Stomach (tissue), 4 donors: ENCODE measurements at regions not wholly inside any gene's neighbourhood (a gene's known extent, or its start where the extent isn't known, plus 50 kb on each side); places are given as distances from the start of the nearest gene placed in this dataset.

ENCODE experiments used
- EP300 ChIP-seq: sonication (generic); formaldehyde crosslinking; IDR thresholded peaks from one replicate; pipeline ENCODE4 v1.6.1; 2017; ENCODE audit warnings: antibody characterized with exemption
- POLR2A ChIP-seq, 4 donors: fragments of 450-650 bp; IDR thresholded peaks; one replicate each; pipeline ENCODE4 v1.6.1; 2016; ENCODE audit warnings: antibody characterized with exemption in 4 of 4, control low read depth in 2 of 4, mild to moderate bottlenecking in 1 of 4, moderate library complexity in 1 of 4
- POLR2AphosphoS5 ChIP-seq, 3 donors: sonication (generic); formaldehyde crosslinking; IDR thresholded peaks; one replicate each; pipeline ENCODE4 v1.6.1; 2016; ENCODE audit warnings: antibody characterized with exemption in 3 of 3
- TF ChIP-seq, protein P1 (sequence below), 7 experiments: fragments of 450-650 bp in 4 of 7; fragments of 200-600 bp in 3 of 7; sonication (generic) in 3 of 7; IDR thresholded peaks; one replicate each; pipeline ENCODE4 v1.5.1; 2016 to 2019; ENCODE audit warnings: antibody characterized with exemption in 7 of 7, control low read depth in 2 of 7, mild to moderate bottlenecking in 1 of 7

DNA sequence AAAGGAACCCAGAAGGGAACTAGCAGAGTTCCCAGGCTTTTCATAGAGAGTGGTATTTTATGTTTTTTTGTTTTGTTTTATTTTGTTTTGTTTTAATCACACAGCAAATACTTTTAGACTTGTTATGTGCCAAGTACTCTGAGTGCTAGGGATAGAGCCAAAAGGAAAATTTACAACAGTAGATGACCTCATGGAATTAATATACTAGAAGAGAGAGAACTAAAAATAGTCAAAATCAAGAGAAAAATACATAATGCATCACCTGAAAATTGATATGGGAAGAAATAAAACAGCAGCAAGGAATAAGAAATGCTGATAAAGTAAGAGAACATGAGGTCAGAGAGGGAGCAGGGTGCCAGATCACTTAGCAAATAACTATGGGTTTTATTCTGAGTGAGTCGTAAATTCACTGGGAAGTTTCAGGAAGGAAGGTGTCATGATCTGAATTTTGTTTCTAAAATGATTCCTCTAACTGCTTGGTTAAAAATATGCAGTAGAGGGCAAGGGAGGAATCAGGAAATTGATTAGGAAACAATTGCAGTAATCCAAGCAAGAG lies 351.0 kb downstream of the ANKRD7 start:
- TF ChIP-seq, protein P1, sequence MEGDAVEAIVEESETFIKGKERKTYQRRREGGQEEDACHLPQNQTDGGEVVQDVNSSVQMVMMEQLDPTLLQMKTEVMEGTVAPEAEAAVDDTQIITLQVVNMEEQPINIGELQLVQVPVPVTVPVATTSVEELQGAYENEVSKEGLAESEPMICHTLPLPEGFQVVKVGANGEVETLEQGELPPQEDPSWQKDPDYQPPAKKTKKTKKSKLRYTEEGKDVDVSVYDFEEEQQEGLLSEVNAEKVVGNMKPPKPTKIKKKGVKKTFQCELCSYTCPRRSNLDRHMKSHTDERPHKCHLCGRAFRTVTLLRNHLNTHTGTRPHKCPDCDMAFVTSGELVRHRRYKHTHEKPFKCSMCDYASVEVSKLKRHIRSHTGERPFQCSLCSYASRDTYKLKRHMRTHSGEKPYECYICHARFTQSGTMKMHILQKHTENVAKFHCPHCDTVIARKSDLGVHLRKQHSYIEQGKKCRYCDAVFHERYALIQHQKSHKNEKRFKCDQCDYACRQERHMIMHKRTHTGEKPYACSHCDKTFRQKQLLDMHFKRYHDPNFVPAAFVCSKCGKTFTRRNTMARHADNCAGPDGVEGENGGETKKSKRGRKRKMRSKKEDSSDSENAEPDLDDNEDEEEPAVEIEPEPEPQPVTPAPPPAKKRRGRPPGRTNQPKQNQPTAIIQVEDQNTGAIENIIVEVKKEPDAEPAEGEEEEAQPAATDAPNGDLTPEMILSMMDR (IDR thresholded peaks at IDR 0.05), result no peak
- TF ChIP-seq POLR2AphosphoS5 (IDR thresholded peaks at IDR 0.05), result no peak
- TF ChIP-seq POLR2A (IDR thresholded peaks at IDR 0.05), result no peak
- no peak for TF ChIP-seq EP300
